BJ (cell line): ENCODE measurements at regions not wholly inside any gene's neighbourhood (a gene's known extent, or its start where the extent isn't known, plus 50 kb on each side); places are given as distances from the start of the nearest gene placed in this dataset.

Source experiments
- CTCF ChIA-PET: fragments of 350-600 bp; formaldehyde crosslinking; extraction: SDS; loops from one replicate; lab custom pipeline; 2021; ENCODE audit warnings: antibody characterized with exemption, inconsistent platforms; lab: Yijun Ruan, JAX
- POLR2A ChIA-PET: fragments of 300-600 bp; sonication (Branson Sonifier 250); formaldehyde crosslinking; extraction: SDS; loops from one replicate; lab custom pipeline; 2021; ENCODE audit warnings: antibody characterized with exemption; lab: Charles Lee
- DNase-seq: peaks from one replicate; pipeline ENCODE4 v3.0.0-alpha.2; 2011; ENCODE audit warnings: low read depth
- H3K27me3 ChIP-seq: 2 replicates; pipeline ENCODE4 v1.6.0; 2011; ENCODE audit warnings: low read length; ENCODE audit not compliant: control insufficient read depth, insufficient read depth
- H3K36me3 ChIP-seq: 2 replicates; pipeline ENCODE4 v1.5.1; 2011; ENCODE audit warnings: low read length; ENCODE audit not compliant: control insufficient read depth, insufficient read depth
- H3K4me3 ChIP-seq: 2 replicates; pipeline ENCODE4 v1.5.1; 2011; ENCODE audit warnings: low read depth, mild to moderate bottlenecking, control low read depth, low read length
- TF ChIP-seq, protein P1 (sequence below): IDR thresholded peaks from 2 replicates; pipeline ENCODE4 v1.5.1; 2011; ENCODE audit warnings: low read depth, mild to moderate bottlenecking, control low read depth, inconsistent platforms, low read length, moderate library complexity; ENCODE audit not compliant: insufficient read depth

GRCh38 chr5:57398413-57399093 is 84.1 kb downstream of the ACTBL2 start:
- TF ChIP-seq, protein P1, sequence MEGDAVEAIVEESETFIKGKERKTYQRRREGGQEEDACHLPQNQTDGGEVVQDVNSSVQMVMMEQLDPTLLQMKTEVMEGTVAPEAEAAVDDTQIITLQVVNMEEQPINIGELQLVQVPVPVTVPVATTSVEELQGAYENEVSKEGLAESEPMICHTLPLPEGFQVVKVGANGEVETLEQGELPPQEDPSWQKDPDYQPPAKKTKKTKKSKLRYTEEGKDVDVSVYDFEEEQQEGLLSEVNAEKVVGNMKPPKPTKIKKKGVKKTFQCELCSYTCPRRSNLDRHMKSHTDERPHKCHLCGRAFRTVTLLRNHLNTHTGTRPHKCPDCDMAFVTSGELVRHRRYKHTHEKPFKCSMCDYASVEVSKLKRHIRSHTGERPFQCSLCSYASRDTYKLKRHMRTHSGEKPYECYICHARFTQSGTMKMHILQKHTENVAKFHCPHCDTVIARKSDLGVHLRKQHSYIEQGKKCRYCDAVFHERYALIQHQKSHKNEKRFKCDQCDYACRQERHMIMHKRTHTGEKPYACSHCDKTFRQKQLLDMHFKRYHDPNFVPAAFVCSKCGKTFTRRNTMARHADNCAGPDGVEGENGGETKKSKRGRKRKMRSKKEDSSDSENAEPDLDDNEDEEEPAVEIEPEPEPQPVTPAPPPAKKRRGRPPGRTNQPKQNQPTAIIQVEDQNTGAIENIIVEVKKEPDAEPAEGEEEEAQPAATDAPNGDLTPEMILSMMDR, result no peak
- CTCF ChIA-PET, result no interaction called here
- POLR2A ChIA-PET, result no interaction called here
- DNase-seq, result no peak
- no peaks in the 10 kb centered on the region for H3K27me3 ChIP-seq
- no peaks in the 10 kb centered on the region for H3K36me3 ChIP-seq
- H3K4me3 ChIP-seq, result no peak overlapping the region

DNA sequence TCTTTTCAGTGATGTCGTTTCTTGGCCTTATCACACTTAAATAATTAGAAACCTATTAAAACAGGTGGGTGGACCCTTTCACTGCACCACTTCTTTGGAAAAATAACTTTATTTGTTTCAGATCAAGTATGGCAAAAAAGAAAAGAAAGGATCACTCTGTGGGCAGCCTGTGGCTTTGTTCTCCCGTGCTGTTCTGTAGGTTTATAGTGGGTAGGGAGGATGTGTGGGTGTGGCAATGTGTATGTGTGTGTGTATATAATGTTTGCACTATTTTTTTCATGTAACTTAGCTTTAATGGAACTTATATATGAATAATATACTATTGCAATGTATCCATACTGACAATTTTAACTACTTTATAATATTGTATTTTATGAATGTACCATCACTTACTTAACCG is 85.9 kb downstream of the ACTBL2 start:
- ChIA-PET POLR2A (no interaction called here), CTCF (no interaction called here)
- no peak overlapping the region for H3K4me3 ChIP-seq
- no peaks in the 10 kb centered on the region for H3K36me3 ChIP-seq
- DNase-seq, result no peak
- TF ChIP-seq, protein P1, result no peak
- no peaks in the 10 kb centered on the region for H3K27me3 ChIP-seq

- POLR2A ChIA-PET, result no interaction called here
- TF ChIP-seq, protein P1, result no peak
- no peaks in the 10 kb centered on the region for H3K36me3 ChIP-seq
- H3K27me3 ChIP-seq, result no peaks in the 10 kb centered on the region
- no peak for DNase-seq
- no peak overlapping the region for H3K4me3 ChIP-seq
- CTCF ChIA-PET, result no interaction called here
Observed at GRCh38 chr5:57394421-57395210, 88.0 kb downstream of the ACTBL2 start.

GRCh38 chr5:57386958-57387357 is 95.7 kb downstream of the ACTBL2 start:
- H3K27me3 ChIP-seq, result no peaks in the 10 kb centered on the region
- TF ChIP-seq, protein P1, result no peak
- no peak overlapping the region for H3K4me3 ChIP-seq
- no peaks in the 10 kb centered on the region for H3K36me3 ChIP-seq
- DNase-seq, result no peak
- POLR2A ChIA-PET, result no interaction called here
- CTCF ChIA-PET, result interaction anchor here (0.6 kb wide), 1 partner anchor 159 kb away, joined by 3 read pairs; no protein-coding TSS in a partner anchor

DNA sequence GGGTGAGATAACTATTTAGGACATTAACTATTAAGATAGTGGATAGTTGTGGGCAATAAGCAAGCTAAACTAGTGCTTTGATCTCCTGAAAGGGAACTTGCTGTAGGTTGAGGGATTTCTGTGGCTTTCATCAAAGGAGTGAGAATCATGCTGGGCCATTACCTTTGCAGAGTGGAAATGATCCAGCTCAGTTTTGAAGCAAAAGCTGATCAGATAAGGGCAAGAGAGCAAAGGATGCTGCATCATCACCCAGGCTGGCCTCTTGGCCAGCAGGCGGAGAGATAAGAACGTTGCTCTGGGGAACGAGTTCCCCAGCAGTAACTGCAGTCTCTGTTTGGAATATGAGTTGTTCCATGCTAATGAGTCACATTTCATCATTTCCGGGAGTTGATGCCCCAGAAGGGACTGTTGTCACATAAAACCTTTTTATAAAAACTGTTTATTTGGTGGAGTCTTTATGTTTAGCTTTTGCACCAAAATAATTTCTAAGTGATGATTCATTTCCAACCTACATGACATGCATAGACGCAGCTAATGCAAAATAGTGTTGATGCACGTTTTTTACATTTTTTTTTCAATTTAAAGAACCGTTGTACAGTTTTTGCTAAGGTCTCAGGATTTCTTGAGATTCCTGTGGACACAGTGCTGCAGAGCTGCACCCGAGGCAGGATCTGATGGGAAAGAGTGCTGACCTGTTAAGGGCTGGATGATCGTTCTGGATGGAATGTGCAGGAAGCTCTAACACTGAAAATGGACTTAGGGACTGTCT is 99.3 kb downstream of the ACTBL2 start:
- Histone ChIP-seq H3K4me3 (no peak overlapping the region), H3K36me3 (no peaks in the 10 kb centered on the region), H3K27me3 (no peaks in the 10 kb centered on the region)
- DNase-seq, result peak; percentile 68
- ChIA-PET POLR2A (no interaction called here), CTCF (interaction anchor here (0.8 to 1.5 kb wide), 5 partner anchors 14 to 116 kb away, joined by 3 to 6 read pairs (median 3); no protein-coding TSS in a partner anchor)
- TF ChIP-seq, protein P1, result peak; percentile 64
